ENCODE measurements at regions not wholly inside any gene's neighbourhood (a gene's known extent, or its start where the extent isn't known, plus 50 kb on each side); places are given as distances from the start of the nearest gene placed in this dataset.

DNA sequence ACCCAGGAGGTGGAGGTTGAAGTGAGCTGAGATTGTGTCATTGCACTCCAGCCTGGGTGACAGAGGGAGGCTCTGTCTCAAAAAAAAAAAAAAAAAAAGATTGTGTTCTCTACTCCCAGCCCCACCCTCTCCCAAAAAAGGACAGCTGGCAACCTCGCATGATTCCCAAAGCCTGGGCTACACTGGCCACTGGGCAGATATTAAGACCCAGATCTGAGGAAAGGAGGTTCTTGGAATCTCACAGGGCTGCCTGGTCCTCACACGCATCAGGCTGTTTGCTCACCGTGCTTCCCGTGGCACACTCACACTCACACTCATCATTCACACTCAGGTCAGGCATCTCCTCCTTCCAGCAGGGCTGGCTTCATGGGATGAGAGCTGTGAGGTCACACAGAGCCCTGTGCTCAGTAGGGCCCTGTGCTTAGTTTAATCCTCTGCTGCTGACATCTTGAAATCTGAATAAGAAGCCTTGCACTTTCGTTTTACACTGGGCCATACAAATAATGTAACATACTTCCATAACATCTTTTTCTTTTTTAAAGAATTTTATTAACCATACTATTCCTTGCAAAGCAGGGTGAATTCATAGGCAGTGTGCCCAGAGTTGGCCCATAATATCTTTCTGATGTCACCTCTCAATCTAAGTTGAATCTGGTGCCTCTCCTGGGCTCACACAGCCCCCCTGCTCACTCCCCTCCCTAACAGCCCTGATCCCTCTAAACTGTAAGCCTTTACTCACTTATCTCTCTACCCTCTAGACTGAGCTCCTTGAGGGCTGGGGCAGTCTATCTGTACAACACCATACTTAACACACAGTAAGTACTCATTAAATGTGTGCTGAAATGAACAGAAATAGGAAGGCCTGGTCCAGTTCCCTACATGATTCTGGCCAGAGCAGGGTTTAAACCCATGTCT, 50.2 kb upstream of the C15orf39 start:
- H3K4me1 Mint-ChIP-seq = peaks cover 0 to 41% (median 10%) of the 10 kb centered on the region in 7 donors
- CTCF ChIA-PET = no interaction called here
- Histone ChIP-seq H3K27ac (ENCODE audit: low read depth, low read length) (no peak overlapping the region), H3K27me3 (ENCODE audit: control insufficient read depth in 2 of 2, insufficient read depth in 2 of 2, low read length in 2 of 2) (no peaks in the 10 kb centered on the region), H3K4me3 (ENCODE audit: low read length) (no peak overlapping the region), H3K36me3 (ENCODE audit: control insufficient read depth in 2 of 3, insufficient read depth in 3 of 3, low read length in 3 of 3) (no peaks in the 10 kb centered on the region), H3K4me1 (ENCODE audit: control insufficient read depth in 2 of 2, insufficient read depth in 2 of 2, low read length in 2 of 2) (no peaks in the 10 kb centered on the region), H3K9me3 (ENCODE audit: control insufficient read depth in 2 of 3, low read length in 3 of 3) (no peaks in the 10 kb centered on the region)
- peaks cover 0 to 14% (median 0%) of the 10 kb centered on the region in 5 donors for H3K36me3 Mint-ChIP-seq
- peak overlapping the region in 2 of 9 donors; percentile 45 to 74 for H3K27ac Mint-ChIP-seq
- H3K27me3 Mint-ChIP-seq = peaks cover 0 to 9% (median 0%) of the 10 kb centered on the region in 5 donors
- DNase-seq = no peak
- POLR2A ChIA-PET = interaction anchor here (0.6 kb wide), 1 partner anchor 1709 kb away, joined by 3 read pairs; the partner anchor contains the start of gene REC114
- no peak for ATAC-seq
- peak overlapping the region in 1 of 10 donors; percentile 20 for H3K4me3 Mint-ChIP-seq
- intact Hi-C loops (cut with micrococcal nuclease) = no loop called here
- H3K9me3 Mint-ChIP-seq = peaks cover 0 to 26% (median 4%) of the 10 kb centered on the region in 11 donors

Data from naive thymus-derived CD4-positive, alpha-beta T cell (primary cell).